ENCODE measurements at regions not wholly inside any gene's neighbourhood (a gene's known extent, or its start where the extent isn't known, plus 50 kb on each side); places are given as distances from the start of the nearest gene placed in this dataset.
"Not testable (repeated sequence)": the region's sequence is repeated elsewhere in the genome, so short reads cannot be mapped to it uniquely, and the experiment has no call there.

GRCh38 chr11:129749141-129749540 is 66.5 kb upstream of the TMEM45B start:
- H3K9me3 ChIP-seq = no peaks in the 10 kb centered on the region
- WGBS, 5 donors = 53 to 77% (median 64%) methylated on average over 5 of the region's 5 CpGs
- DNase-seq = no peak
- TF ChIP-seq POLR2AphosphoS5 (IDR thresholded peaks at IDR 0.05) (no peak), CTCF (IDR thresholded peaks at IDR 0.05 in 8 of 11, conservative IDR thresholded peaks at IDR 0.05 in 3 of 11) (no peak), POLR2A (IDR thresholded peaks at IDR 0.05) (no peak)
- peaks cover 0 to 50% (median 6%) of the 10 kb centered on the region in 7 donors for H3K27me3 ChIP-seq (replicated peaks in 1 of 7)
- intact Hi-C loops (cut with DNase I; ENCODE audit: low total_unique reads) = no loop called here
- no peaks in the 10 kb centered on the region for H3K36me3 ChIP-seq
- H3K4me3 ChIP-seq = no peak overlapping the region
- H3K4me1 ChIP-seq = peaks cover 0 to 11% (median 9%) of the 10 kb centered on the region in 6 donors
- no peak overlapping the region for H3K27ac ChIP-seq

DNA sequence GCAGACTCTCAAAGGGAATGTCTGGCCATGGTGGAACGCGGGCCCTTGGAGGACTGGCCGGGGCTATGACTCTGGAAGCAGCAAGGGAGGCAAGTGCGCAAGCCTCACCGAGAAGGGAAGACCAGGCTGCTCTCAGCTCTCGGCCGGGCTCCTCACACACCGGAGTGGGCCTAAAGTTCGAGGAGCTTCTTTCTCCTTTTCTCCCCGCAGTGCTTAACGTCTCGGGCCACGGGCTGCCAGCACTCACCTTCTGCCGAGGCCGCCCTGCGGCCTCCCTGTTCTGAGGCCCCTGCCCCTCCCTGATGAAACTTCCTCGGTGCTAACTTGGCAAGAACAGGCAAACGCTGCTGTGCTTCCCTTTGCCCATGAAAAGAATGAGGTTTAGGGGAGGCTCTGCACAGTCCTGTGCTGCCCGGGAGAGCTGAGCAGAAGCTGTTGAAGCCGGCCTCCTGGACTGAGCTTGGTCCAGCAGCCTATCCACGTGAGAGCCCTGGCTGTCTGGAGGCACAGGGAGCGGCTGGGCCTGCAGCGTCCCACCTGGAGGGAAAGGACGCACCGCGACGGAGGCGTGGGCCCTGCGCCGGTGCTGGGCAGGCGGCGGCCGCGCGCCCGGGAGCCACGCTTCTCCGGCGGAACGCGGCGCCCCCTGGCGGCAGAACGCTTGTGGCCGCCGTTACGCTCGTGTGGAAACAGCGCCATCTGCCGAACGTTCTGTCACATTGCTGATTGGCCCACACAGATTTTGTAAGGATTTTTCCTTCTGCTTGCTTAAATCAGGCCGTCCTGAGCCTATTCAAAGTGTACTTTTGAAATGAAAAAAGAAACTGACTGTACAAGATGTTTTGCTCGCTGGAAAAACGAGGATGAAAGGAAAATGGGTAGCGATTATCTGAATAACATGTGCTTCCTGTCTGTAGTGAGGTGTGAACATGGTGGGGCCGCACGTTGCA is 65.0 kb upstream of the TMEM45B start:
- peaks cover 0 to 4% (median 0%) of the 10 kb centered on the region in 8 donors for H3K9me3 ChIP-seq
- no peak overlapping the region for H3K27ac ChIP-seq
- peaks cover 0 to 11% (median 9%) of the 10 kb centered on the region in 6 donors for H3K4me1 ChIP-seq
- DNase-seq = peak; percentile 93
- intact Hi-C loops (cut with DNase I; ENCODE audit: low total_unique reads) = loop anchor here (10.0 kb wide), 1 partner anchor 386 kb away; no protein-coding TSS in a partner anchor
- TF ChIP-seq POLR2AphosphoS5 (IDR thresholded peaks at IDR 0.05) (peak in 1 of 3 donors; percentile 59), POLR2A (IDR thresholded peaks at IDR 0.05) (no peak), CTCF (IDR thresholded peaks at IDR 0.05 in 8 of 11, conservative IDR thresholded peaks at IDR 0.05 in 3 of 11) (peak; percentile 50 to 99 (median 97))
- whole genome bisulfite sequencing, 5 donors = 18 to 33% (median 19%) methylated on average over 31 to 57 of the region's 57 CpGs
- H3K27me3 ChIP-seq (replicated peaks in 1 of 7) = peaks cover 0 to 52% (median 6%) of the 10 kb centered on the region in 7 donors
- H3K4me3 ChIP-seq = peak overlapping the region in 3 of 8 donors; percentile 19 to 56 (median 37)
- no peaks in the 10 kb centered on the region for H3K36me3 ChIP-seq

GRCh38 chr11:129751511-129751910 is 64.1 kb upstream of the TMEM45B start:
- 57 to 67% (median 63%) methylated on average over 3 of the region's 3 CpGs for WGBS, 5 donors
- H3K27me3 ChIP-seq (replicated peaks in 1 of 7) = peaks cover 0 to 52% (median 6%) of the 10 kb centered on the region in 7 donors

GRCh38 chr11:129763569-129763968 is 52.1 kb upstream of the TMEM45B start:
- Histone ChIP-seq H3K9me3 (peaks cover 0 to 16% (median 4%) of the 10 kb centered on the region in 8 donors), H3K27me3 (replicated peaks in 1 of 7) (peaks cover 0 to 12% (median 0%) of the 10 kb centered on the region in 7 donors)
- intact Hi-C loops (cut with DNase I; ENCODE audit: low total_unique reads); DNase-seq; H3K27ac ChIP-seq; H3K36me3 ChIP-seq; H3K4me1 ChIP-seq; H3K4me3 ChIP-seq: not testable (repeated sequence)
- 72 to 91% (median 87%) methylated on average over 3 to 4 of the region's 4 CpGs for WGBS, 5 donors

More at GRCh38 chr11:129751511-129751910, 64.1 kb upstream of the TMEM45B start:
- Histone ChIP-seq H3K27ac (no peak overlapping the region), H3K4me3 (no peak overlapping the region), H3K36me3 (no peaks in the 10 kb centered on the region), H3K9me3 (peaks cover 0 to 11% (median 2%) of the 10 kb centered on the region in 8 donors), H3K4me1 (peaks cover 0 to 11% (median 9%) of the 10 kb centered on the region in 6 donors)
- TF ChIP-seq POLR2AphosphoS5 (IDR thresholded peaks at IDR 0.05) (no peak), POLR2A (IDR thresholded peaks at IDR 0.05) (no peak), CTCF (IDR thresholded peaks at IDR 0.05 in 8 of 11, conservative IDR thresholded peaks at IDR 0.05 in 3 of 11) (no peak)
- intact Hi-C loops (cut with DNase I; ENCODE audit: low total_unique reads) = loop anchor here (10.0 kb wide), 1 partner anchor 387 kb away; no protein-coding TSS in a partner anchor
- no peak for DNase-seq

GRCh38 chr11:129764204-129764603 is 51.4 kb upstream of the TMEM45B start:
- Histone ChIP-seq H3K27me3 (replicated peaks in 1 of 7) (peaks cover 0 to 12% (median 0%) of the 10 kb centered on the region in 7 donors), H3K9me3 (peaks cover 0 to 22% (median 10%) of the 10 kb centered on the region in 8 donors)
- DNase-seq; intact Hi-C loops (cut with DNase I; ENCODE audit: low total_unique reads); H3K36me3 ChIP-seq; H3K4me3 ChIP-seq; H3K4me1 ChIP-seq; H3K27ac ChIP-seq: not testable (repeated sequence)
- 65 to 79% (median 76%) methylated on average over 4 to 5 of the region's 5 CpGs for WGBS, 5 donors

All from spleen (tissue), 11 donors.